Stomach (tissue), 8 donors: ENCODE measurements at regions not wholly inside any gene's neighbourhood (a gene's known extent, or its start where the extent isn't known, plus 50 kb on each side); places are given as distances from the start of the nearest gene placed in this dataset.
"Not testable (repeated sequence)": the region's sequence is repeated elsewhere in the genome, so short reads cannot be mapped to it uniquely, and the experiment has no call there.

Experiments used
- DNase-seq, 2 donors: peaks; one replicate each; pipeline versions ENCODE4 v3.0.0 to v3.0.0-alpha.2; 2013 to 2019
- H3K27ac ChIP-seq, 5 donors: fragments of 200-600 bp in 4 of 5; sonication (generic) in 4 of 5; one replicate each; pipeline ENCODE4 v1.5.1; 2013 to 2019; ENCODE audit warnings: mild to moderate bottlenecking in 1 of 5, moderate library complexity in 1 of 5
- H3K27me3 ChIP-seq, 3 donors: fragments of 200-600 bp; sonication (generic); one replicate each; pipeline ENCODE4 v1.5.1; 2017 to 2019; ENCODE audit warnings: mixed run types in 1 of 3
- H3K36me3 ChIP-seq, 4 donors: fragments of 200-600 bp; sonication (generic); 1 replicate in 3 of 4; 2 replicates in 1 of 4; pipeline ENCODE4 v1.5.1; 2016 to 2019
- H3K4me1 ChIP-seq, 4 donors: fragments of 200-600 bp; sonication (generic); one replicate each; pipeline ENCODE4 v1.5.1; 2016 to 2019
- H3K4me3 ChIP-seq, 4 donors: fragments of 200-600 bp; sonication (generic) in 3 of 4; one replicate each; pipeline ENCODE4 v1.5.1; 2016 to 2019; ENCODE audit warnings: mild to moderate bottlenecking in 1 of 4
- H3K9me3 ChIP-seq, 4 donors: fragments of 200-600 bp; sonication (generic); one replicate each; pipeline ENCODE4 v1.5.1; 2016 to 2019
- WGBS, 5 donors: extraction: QIAGEN DNeasy Blood & Tissue Kit in 3 of 5; methylation state at CpG; one replicate each; pipeline versions ENCODE4 v1.1.5 to v1.1.7; 2013 to 2018; 5-methylcytosine and 5-hydroxymethylcytosine counted together
- intact Hi-C: fragments of 100-400 bp; cut with DNase I; formaldehyde crosslinking; loops from one replicate; pipeline ENCODE4 v1.15.1; 2023; ENCODE audit warnings: low total_unique reads
- donor health status: healthy with polysubstance abuse.
- donor health status: Bipolar disorder and iron deficiency.
- donor health status: healthy.

DNA sequence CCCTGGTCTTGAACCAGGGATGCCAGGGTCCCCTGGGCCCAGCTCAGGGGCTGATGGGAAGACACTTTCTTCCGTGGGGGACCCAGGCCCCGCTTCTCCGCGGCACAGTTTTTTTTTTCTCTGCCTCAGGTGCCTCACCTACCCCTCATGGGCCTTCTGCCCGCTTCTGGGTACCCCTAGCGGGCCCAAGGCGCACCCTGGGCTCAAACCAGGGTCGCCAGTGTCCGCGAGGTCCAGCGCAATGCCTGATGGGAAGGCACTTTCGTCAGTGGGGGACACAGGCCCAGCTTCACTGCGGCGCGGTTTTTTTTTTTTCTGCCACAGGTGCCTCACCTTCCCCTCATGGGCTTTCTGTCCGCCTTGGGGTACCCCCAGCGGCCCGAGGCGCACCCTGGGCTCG is 163.9 kb upstream of the ZNG1F start:
- H3K36me3 ChIP-seq, intact Hi-C loops, H3K9me3 ChIP-seq, H3K27me3 ChIP-seq, DNase-seq, H3K4me3 ChIP-seq, H3K27ac ChIP-seq: not testable (repeated sequence)
- 79 to 97% (median 91%) methylated on average over 12 to 17 of the region's 20 CpGs for WGBS, 5 donors
- peaks cover 0 to 12% (median 3%) of the 10 kb centered on the region in 4 donors for H3K4me1 ChIP-seq

DNA sequence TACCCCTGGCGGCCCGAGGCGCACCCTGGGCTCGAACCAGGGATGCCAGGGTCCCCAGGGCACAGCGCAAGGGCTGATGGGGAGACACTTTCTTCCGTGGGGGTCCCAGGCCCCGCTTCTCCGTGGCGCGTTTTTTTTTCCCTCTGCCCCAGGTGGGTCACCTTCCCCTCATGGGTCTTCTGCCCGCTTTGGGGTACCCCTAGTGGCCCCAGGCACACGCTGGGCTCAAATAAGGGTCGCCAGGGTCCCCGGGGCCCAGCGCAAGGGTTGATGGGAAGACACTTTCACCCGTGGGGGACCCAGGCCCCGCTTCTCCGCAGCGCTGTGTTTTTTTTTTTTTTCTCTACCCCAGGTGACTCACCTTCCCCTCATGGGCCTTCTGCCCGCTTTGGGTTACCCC is 163.3 kb upstream of the ZNG1F start:
- H3K9me3 ChIP-seq, H3K27me3 ChIP-seq, intact Hi-C loops, H3K27ac ChIP-seq, H3K36me3 ChIP-seq, DNase-seq, H3K4me3 ChIP-seq, H3K4me1 ChIP-seq: not testable (repeated sequence)
- 75 to 95% (median 87%) methylated on average over 15 to 20 of the region's 20 CpGs for WGBS, 5 donors

DNA sequence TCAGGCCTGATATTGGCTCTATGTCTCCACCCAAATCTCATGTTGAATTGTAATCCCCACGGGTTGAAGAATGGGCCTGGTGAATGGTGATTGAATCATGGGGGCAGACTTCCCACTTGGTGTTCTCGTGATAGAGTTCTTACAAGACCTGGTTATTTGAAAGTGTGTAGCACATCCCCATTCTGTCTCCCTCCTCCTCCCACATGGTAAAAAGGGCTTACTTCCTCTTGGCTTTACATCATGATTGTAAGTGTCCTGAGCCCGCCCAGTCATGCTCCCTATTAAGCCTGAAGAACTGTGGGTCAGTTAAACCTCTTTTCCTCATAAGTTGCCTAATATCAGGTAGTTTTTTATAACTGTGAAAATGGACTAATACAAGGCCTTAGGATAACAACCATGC is 158.8 kb upstream of the ZNG1F start:
- H3K4me3 ChIP-seq, intact Hi-C loops, H3K4me1 ChIP-seq, H3K36me3 ChIP-seq, H3K9me3 ChIP-seq, H3K27ac ChIP-seq, DNase-seq, H3K27me3 ChIP-seq: not testable (repeated sequence)
- 90 to 100% (median 95%) methylated on average over 2 of the region's 3 CpGs; no CpG with 5 or more reads in 2 of the 5 donors for WGBS, 5 donors

DNA sequence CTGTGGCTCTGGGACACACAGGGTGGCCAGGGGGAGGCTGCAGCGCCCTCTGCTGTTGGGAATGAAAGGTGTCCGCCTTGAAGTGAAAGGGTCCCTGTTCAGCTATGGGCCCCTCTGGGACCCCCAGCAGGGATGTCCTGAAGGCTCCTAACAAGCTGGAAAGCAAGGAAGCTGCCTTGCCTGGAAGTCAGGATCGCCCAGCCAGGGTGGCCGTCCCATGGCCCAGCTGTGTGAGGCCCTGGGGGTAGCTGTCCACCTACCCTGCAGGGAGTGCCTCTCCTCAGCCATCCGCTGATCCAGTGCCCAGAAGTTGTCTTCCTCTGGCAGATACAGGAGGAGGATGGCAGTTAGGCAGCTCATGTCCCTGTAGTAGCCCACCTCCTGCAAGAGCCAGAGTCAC is 143.4 kb upstream of the ZNG1F start:
- H3K9me3 ChIP-seq, H3K27ac ChIP-seq, intact Hi-C loops, H3K4me3 ChIP-seq, H3K4me1 ChIP-seq, H3K27me3 ChIP-seq, H3K36me3 ChIP-seq, DNase-seq: not testable (repeated sequence)
- WGBS, 5 donors: 83 to 92% (median 88%) methylated on average over 2 of the region's 5 CpGs; no CpG with 5 or more reads in 2 of the 5 donors

DNA sequence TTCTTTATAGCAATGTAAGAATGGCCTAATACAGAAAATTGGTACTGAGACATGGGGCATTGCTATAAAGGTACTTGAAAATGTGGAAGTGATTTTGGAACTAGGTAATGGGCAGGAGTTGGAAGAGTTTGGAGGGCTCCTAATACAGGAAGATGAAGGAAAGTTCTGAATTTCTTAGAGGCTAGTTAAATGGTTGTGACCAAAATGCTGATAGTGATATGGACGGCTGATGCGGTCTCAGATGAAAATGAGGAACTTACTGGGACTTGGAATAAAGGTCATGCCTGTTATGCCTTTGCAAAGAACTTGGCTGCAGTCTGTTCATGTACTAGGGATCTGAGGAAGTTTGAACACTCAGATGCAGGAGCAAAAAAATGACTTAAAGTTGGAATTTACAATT is 132.2 kb upstream of the ZNG1F start:
- 47 to 69% (median 62%) methylated on average over 2 of the region's 2 CpGs; no CpG with 5 or more reads in 1 of the 5 donors for WGBS, 5 donors
- DNase-seq, H3K27ac ChIP-seq, H3K4me3 ChIP-seq, H3K27me3 ChIP-seq, H3K36me3 ChIP-seq, H3K9me3 ChIP-seq, H3K4me1 ChIP-seq, intact Hi-C loops: not testable (repeated sequence)

DNA sequence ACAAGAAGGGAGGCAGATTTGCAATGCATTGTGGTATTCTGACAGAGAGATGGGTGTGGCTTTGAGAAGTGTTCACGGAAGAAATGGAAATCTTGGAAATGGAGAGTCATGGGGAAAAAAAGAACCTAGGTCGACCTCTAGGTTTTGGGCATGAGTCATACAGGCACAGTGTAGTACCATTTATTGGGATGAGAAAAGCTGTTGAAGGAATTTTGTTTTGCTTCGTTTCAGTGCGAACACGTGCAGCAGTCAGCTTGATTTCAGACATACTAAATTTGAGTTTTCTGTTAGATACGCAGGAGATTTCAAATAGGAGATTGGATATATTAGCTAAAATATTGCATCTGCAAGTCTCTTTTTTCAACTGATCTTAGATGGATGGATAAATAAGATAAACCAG is 119.8 kb upstream of the ZNG1F start:
- H3K9me3 ChIP-seq, H3K27me3 ChIP-seq, H3K4me1 ChIP-seq, intact Hi-C loops, H3K27ac ChIP-seq, H3K4me3 ChIP-seq, H3K36me3 ChIP-seq, DNase-seq: not testable (repeated sequence)
- 56 to 70% (median 64%) methylated on average over 6 of the region's 6 CpGs for WGBS, 5 donors

DNA sequence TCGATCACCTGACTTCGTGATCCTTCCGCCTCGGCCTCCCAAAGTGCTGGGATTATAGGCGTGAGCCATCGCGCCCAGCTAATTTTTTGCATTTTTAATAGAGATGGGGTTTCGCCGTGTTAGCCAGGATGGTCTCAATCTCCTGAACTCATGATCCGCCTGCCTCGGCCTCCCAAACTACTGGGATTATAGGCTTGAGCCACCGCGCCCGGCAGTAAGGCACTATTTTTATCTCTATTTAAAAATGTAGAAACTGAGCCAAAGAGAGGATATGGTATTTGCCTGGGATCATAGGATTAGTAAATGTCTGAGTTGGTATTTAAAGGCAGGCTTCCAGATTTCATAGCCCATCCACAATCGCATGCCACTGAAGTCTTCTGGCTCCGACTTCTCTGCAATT is 96.6 kb upstream of the ZNG1F start:
- H3K4me1 ChIP-seq, H3K27me3 ChIP-seq, intact Hi-C loops, H3K36me3 ChIP-seq, H3K4me3 ChIP-seq, H3K27ac ChIP-seq, DNase-seq, H3K9me3 ChIP-seq: not testable (repeated sequence)
- WGBS, 5 donors: 87 to 92% (median 90%) methylated on average over 16 of the region's 16 CpGs

DNA sequence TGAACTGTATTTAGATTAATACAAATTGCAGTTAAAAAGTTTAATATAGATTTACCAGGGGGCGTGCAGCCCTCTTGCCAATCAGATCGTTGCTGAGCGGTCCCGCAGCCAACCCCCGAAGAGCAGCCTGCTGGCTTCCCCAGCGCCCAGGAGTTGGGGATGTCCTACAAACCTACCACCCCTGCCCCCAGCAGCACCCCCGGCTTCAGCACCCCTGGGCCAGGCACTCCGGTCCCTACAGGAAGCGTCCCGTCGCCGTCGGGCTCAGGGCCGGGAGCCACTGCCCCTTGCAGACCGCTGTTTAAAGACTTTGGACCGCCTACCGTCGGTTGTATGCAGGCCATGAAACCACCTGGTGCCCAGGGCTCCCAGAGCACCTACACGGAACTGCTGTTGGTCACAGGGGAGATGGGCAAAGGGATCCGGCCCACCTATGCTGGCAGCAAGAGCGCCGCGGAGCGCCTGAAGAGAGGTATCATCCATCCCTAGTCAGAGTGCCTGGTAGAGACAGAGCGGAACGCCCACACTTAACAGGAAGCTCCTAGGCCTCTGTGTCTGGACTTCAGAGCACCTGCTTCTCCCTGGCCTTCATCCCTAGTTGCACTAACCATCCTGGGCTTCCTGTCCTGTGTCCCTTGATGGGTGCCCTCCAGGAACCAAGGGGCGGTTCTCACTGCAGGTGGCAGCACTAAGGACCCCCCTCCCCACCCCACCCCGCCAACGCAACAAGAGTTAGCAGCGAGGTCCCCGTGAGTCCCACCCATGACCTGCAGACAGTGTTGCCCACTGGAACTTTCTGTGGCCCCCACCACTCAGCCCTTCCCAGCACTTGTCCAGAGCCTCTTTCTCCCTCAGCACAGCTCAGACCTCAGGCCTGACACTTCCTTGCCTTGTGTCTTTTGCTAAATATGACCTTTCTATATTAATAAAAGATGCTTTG is 91.5 kb upstream of the ZNG1F start:
- H3K36me3 ChIP-seq, H3K4me3 ChIP-seq, H3K27me3 ChIP-seq, H3K9me3 ChIP-seq, intact Hi-C loops, H3K27ac ChIP-seq, DNase-seq, H3K4me1 ChIP-seq: not testable (repeated sequence)
- 56 to 92% (median 69%) methylated on average over 4 to 19 of the region's 31 CpGs for WGBS, 5 donors

DNA sequence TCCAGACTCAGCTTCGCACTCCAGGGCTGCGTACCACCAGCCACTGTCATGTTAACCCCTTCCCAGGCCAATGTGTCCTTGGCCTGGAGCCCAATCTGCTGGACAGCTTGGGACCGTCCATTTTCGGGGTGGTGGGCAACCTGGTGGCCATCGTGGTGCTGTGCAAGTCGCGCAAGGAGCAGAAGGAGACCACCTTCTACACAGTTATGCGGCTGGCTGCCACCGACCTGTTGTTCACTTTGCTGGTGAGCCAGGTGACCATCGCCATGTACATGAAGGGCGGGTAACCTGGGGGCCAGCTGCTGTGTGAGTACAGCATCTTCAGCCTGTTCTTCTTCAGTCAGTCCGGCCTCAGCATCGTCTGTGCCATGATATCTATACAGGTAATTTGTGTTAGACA is 90.3 kb upstream of the ZNG1F start:
- H3K27ac ChIP-seq, H3K4me3 ChIP-seq, intact Hi-C loops, H3K36me3 ChIP-seq, H3K27me3 ChIP-seq, H3K4me1 ChIP-seq, H3K9me3 ChIP-seq, DNase-seq: not testable (repeated sequence)
- 81 to 94% (median 85%) methylated on average over 1 to 9 of the region's 13 CpGs for WGBS, 5 donors

DNA sequence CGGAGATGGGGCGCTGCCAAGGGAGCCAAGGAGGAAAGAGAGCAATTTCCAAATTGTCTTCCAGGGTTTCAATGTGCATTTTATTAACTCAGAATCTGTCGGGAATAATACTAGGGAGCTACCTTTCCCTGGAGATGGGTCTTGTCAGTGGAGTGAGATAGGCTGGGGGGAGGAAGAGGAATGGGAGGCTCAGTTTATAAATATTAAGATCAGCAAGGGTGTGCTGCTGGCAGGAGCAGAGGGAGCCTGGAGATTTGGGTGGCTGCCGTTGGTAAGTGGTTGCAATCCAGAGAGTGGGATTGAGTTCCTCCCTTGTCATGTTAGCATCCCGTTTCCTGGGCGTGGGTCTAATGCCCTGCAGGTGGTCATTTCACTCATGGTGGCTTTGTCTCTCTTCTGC is 89.9 kb upstream of the ZNG1F start:
- H3K4me1 ChIP-seq, H3K27me3 ChIP-seq, H3K4me3 ChIP-seq, H3K27ac ChIP-seq, DNase-seq, H3K9me3 ChIP-seq, intact Hi-C loops, H3K36me3 ChIP-seq: not testable (repeated sequence)
- WGBS, 5 donors: 77 to 100% (median 85%) methylated on average over 2 to 5 of the region's 6 CpGs; no CpG with 5 or more reads in 1 of the 5 donors
